Mucosa of rectum (tissue), 2 donors: ENCODE measurements at regions not wholly inside any gene's neighbourhood (a gene's known extent, or its start where the extent isn't known, plus 50 kb on each side); places are given as distances from the start of the nearest gene placed in this dataset.

Experiments
- H3K27ac ChIP-seq, 2 donors: one replicate each; pipeline ENCODE4 v1.7.0; 2013; ENCODE audit warnings: inconsistent platforms in 2 of 2, low read depth in 2 of 2, low read length in 2 of 2
- H3K27me3 ChIP-seq, 2 donors: one replicate each; pipeline ENCODE4 v1.7.0; 2013; ENCODE audit warnings: low read length in 2 of 2; ENCODE audit not compliant: control insufficient read depth in 2 of 2, insufficient read depth in 2 of 2
- H3K36me3 ChIP-seq, 2 donors: one replicate each; pipeline ENCODE4 v1.7.0; 2013; ENCODE audit warnings: low read length in 2 of 2; ENCODE audit not compliant: control insufficient read depth in 2 of 2, insufficient read depth in 2 of 2
- H3K4me1 ChIP-seq, 2 donors: one replicate each; pipeline ENCODE4 v1.7.0; 2013; ENCODE audit warnings: low read length in 2 of 2, mild to moderate bottlenecking in 1 of 2; ENCODE audit not compliant: control insufficient read depth in 2 of 2, insufficient read depth in 2 of 2
- H3K4me3 ChIP-seq, 2 donors: one replicate each; pipeline ENCODE4 v1.7.0; 2013; ENCODE audit warnings: low read length in 2 of 2
- H3K9ac ChIP-seq, 2 donors: one replicate each; pipeline ENCODE4 v1.7.0; 2013; ENCODE audit warnings: low read length in 2 of 2, low read depth in 1 of 2, mild to moderate bottlenecking in 1 of 2
- H3K9me3 ChIP-seq, 2 donors: one replicate each; pipeline ENCODE4 v1.7.0; 2013; ENCODE audit warnings: low read length in 2 of 2; ENCODE audit not compliant: control insufficient read depth in 2 of 2
- donor health status: healthy.
- donor health status: Normal muscosa, but diverticular disease.

DNA sequence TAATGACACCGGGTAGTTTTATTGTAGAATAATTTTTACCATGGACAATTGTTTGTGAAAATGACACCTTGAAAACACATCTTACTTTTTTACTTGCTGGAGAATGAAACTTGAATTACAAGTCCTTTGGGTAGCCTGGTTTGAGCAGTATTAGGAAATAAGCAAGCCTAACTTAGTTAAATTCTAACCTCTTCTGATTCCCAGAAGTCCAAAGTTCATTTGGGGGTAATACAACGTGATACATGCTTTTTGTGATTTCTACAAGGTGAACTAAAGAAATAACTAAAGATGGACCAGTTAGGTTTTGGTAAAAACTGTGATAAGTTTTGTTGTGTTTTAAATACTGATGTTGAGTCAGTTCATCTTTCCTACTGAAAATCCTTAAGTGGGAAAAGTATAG is 135.4 kb upstream of the DMRT1 start:
- Histone ChIP-seq H3K4me1 (peaks cover 4 to 7% of the 10 kb centered on the region in 2 donors), H3K9me3 (no peaks in the 10 kb centered on the region), H3K27ac (peak overlapping the region in 1 of 2 donors; percentile 69), H3K4me3 (peak overlapping the region in 1 of 2 donors; percentile 65), H3K27me3 (peaks cover 0 to 2% of the 10 kb centered on the region in 2 donors), H3K36me3 (peaks cover 6% of the 10 kb centered on the region in 2 donors), H3K9ac (peak overlapping the region in 1 of 2 donors; percentile 52)

DNA sequence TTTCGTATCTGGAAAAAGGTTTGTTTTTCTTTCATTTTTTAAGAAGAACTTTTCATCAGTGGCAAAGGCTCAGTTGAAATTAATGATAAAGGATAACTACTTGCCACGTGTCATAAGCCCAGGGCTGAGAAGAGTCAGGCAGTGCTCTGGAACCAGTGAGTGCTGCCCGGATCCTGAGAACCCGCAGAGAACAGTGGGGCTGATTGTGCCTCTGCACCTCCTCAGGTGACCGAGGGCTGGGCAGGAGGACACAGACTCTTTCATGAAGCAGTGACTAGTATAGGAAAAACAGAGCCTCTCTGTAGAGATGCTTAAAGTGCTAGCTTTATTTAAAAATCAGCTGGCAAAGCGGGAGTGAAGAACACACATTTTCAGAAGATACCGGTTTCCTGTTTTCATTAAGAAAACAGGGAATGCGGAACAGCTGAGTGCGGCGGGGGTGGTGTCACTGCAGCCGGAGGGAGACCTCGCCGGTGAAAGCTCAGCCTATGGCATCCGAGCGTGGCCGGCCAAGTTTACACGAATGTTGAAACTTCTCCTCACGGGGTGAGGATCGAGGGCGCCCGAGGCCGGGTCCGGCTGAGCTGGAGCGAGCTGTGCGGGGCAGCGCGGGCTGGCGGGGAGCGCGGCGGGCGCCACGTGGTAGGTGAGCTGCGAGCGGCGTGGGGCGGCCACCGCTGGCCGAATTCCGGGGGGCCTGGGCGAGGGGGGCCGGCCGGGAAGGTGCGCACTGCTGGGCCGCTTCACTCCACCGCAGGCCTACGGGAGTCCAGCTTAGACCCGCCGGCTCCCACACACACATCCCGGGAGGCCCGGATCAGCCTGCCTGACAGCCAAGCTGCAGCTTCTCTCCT is 134.7 kb upstream of the DMRT1 start:
- H3K9me3 ChIP-seq = no peaks in the 10 kb centered on the region
- H3K4me1 ChIP-seq = peaks cover 4 to 7% of the 10 kb centered on the region in 2 donors
- H3K9ac ChIP-seq = peak overlapping the region; percentile 52 to 61

DNA sequence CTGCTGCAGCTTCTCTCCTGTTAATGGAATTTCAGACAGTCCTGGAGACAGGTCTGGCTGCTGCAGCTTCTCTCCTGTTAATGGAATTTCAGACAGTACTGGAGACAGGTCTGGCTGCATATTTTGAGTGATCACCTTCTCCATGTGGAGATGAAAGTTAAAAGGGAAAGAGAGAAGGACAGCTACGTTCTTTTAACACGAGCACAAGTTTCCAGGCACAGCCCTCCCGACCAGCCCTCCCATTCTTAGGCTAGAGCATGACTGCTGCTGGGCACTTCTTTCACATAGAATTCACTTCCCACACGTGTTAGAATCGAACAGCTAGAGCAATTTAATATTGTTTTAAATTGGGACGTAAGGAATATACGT is 133.3 kb upstream of the DMRT1 start:
- H3K9ac ChIP-seq = no peak overlapping the region

More for the DNA sequence above, 134.7 kb upstream of the DMRT1 start:
- peaks cover 13 to 14% of the 10 kb centered on the region in 2 donors for H3K36me3 ChIP-seq
- peak overlapping the region; percentile 53 to 65 for H3K4me3 ChIP-seq
- peak overlapping the region; percentile 17 to 69 for H3K27ac ChIP-seq
- H3K27me3 ChIP-seq = peaks cover 0 to 2% of the 10 kb centered on the region in 2 donors

DNA sequence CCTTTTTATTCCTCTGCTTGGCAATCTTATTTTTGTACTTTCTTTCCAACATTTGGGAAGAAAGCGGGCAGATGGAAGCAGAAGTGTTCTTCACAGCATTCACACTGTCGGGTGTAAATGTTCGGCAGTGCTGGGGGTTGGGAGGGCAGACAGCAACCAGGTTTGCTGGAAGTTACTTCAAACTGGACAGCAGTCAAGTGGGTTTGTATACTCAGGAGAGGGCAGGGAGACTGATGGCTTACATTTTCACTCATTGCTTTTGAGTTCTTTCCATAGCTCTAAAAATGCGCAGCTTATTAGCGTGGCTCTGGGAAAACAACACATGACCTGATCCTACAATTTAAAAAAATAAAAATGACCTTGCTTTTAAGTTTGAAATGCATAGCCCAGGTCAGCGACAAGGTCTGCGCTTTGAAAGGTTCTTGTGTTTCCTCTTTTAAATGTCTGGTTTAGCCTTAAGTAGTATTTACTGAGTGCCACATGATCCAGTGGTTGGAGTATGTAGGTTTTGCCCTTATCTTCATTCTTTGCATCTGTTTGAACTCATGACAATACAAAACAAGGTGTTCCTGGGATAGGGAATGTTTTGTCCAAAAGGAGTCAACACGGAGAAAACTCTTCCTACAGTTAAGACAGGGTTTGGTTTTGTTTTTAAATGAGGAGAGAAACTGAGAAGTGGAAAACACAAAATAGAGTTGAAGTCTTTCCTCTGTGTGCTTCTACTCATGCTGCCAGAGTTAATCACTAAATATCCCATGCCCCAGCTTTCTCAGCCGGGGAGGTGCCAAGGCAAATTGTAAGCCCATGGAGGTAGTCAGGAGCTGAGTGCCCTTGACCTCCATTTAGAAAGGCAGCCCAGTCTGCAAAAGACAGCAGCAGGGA is 132.7 kb upstream of the DMRT1 start:
- H3K27me3 ChIP-seq = peaks cover 0 to 2% of the 10 kb centered on the region in 2 donors
- H3K36me3 ChIP-seq = peaks cover 16 to 25% of the 10 kb centered on the region in 2 donors
- H3K4me3 ChIP-seq = peak overlapping the region in 1 of 2 donors; percentile 46
- no peaks in the 10 kb centered on the region for H3K9me3 ChIP-seq
- peak overlapping the region in 1 of 2 donors; percentile 33 for H3K9ac ChIP-seq
- H3K4me1 ChIP-seq = peaks cover 4 to 7% of the 10 kb centered on the region in 2 donors
- peak overlapping the region in 1 of 2 donors; percentile 19 for H3K27ac ChIP-seq

More for the DNA sequence above, 133.3 kb upstream of the DMRT1 start:
- Histone ChIP-seq H3K4me1 (peaks cover 4 to 7% of the 10 kb centered on the region in 2 donors), H3K27me3 (peaks cover 0 to 2% of the 10 kb centered on the region in 2 donors), H3K27ac (no peak overlapping the region), H3K36me3 (peaks cover 16 to 25% of the 10 kb centered on the region in 2 donors), H3K9me3 (no peaks in the 10 kb centered on the region), H3K4me3 (peak overlapping the region in 1 of 2 donors; percentile 33)

DNA sequence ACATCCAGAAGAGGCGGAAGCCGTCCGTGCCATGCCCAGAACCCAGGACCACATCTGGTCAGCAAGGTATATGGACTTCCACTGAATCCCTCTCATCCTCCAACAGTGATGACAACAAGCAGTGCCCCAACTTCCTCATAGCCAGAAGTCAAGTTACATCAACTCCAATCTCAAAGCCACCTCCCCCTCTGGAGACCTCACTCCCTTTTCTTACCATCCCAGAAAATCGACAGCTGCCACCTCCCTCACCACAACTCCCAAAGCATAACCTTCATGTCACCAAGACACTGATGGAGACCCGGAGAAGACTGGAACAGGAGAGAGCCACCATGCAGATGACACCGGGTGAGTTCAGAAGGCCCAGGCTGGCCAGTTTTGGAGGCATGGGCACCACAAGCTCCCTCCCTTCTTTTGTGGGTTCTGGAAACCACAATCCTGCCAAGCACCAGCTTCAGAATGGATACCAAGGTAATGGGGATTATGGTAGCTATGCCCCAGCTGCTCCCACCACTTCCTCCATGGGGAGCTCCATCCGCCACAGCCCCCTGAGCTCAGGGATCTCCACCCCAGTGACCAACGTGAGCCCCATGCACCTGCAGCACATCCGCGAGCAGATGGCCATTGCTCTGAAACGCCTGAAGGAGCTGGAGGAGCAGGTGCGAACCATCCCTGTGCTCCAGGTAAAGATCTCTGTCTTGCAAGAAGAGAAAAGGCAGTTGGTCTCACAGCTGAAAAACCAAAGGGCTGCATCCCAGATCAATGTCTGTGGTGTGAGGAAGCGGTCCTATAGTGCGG is 130.3 kb upstream of the DMRT1 start:
- Histone ChIP-seq H3K4me1 (peaks cover 6 to 7% of the 10 kb centered on the region in 2 donors), H3K27ac (no peak overlapping the region), H3K9me3 (no peaks in the 10 kb centered on the region), H3K27me3 (peaks cover 0 to 2% of the 10 kb centered on the region in 2 donors), H3K9ac (no peak overlapping the region), H3K36me3 (peaks cover 16 to 25% of the 10 kb centered on the region in 2 donors), H3K4me3 (no peak overlapping the region)

DNA sequence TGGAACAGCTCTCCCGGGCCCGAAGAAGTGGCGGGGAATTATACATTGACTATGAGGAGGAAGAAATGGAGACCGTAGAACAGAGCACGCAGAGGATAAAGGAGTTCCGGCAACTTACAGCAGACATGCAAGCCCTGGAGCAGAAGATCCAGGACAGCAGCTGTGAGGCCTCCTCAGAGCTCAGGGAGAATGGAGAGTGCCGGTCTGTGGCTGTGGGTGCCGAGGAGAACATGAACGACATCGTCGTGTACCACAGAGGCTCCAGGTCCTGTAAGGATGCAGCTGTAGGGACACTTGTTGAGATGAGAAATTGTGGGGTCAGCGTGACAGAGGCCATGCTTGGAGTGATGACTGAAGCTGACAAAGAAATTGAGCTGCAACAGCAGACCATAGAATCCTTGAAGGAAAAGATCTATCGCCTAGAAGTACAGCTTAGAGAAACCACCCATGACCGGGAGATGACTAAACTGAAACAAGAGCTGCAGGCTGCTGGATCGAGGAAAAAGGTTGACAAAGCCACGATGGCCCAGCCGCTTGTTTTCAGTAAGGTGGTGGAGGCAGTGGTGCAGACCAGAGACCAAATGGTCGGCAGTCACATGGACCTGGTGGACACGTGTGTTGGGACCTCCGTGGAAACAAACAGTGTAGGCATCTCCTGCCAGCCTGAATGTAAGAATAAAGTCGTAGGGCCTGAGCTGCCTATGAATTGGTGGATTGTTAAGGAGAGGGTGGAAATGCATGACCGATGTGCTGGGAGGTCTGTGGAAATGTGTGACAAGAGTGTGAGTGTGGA is 129.5 kb upstream of the DMRT1 start:
- peaks cover 16 to 25% of the 10 kb centered on the region in 2 donors for H3K36me3 ChIP-seq
- no peak overlapping the region for H3K9ac ChIP-seq
- no peaks in the 10 kb centered on the region for H3K27me3 ChIP-seq
- no peaks in the 10 kb centered on the region for H3K9me3 ChIP-seq
- no peak overlapping the region for H3K27ac ChIP-seq
- peaks cover 0 to 5% of the 10 kb centered on the region in 2 donors for H3K4me1 ChIP-seq
- H3K4me3 ChIP-seq = no peak overlapping the region

DNA sequence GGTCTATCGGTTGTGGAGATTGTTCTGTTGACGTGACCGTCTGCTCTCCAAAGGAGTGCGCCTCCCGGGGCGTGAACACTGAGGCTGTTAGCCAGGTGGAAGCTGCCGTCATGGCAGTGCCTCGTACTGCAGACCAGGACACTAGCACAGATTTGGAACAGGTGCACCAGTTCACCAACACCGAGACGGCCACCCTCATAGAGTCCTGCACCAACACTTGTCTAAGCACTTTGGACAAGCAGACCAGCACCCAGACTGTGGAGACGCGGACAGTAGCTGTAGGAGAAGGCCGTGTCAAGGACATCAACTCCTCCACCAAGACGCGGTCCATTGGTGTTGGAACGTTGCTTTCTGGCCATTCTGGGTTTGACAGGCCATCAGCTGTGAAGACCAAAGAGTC is 128.9 kb upstream of the DMRT1 start:
- no peak overlapping the region for H3K27ac ChIP-seq
- no peak overlapping the region for H3K4me3 ChIP-seq
- no peaks in the 10 kb centered on the region for H3K27me3 ChIP-seq

DNA sequence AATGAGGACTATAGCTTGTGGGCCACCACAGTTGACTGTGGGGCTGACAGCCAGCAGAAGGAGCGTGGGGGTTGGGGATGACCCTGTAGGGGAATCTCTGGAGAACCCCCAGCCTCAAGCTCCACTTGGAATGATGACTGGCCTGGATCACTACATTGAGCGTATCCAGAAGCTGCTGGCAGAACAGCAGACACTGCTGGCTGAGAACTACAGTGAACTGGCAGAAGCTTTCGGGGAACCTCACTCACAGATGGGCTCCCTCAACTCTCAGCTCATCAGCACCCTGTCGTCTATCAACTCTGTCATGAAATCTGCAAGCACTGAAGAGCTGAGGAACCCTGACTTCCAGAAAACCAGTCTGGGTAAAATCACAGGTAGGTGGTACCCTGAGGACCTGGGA is 128.4 kb upstream of the DMRT1 start:
- H3K27ac ChIP-seq = no peak overlapping the region
- H3K9me3 ChIP-seq = no peaks in the 10 kb centered on the region
- H3K4me3 ChIP-seq = no peak overlapping the region
- H3K4me1 ChIP-seq = peaks cover 0 to 5% of the 10 kb centered on the region in 2 donors
- H3K36me3 ChIP-seq = peaks cover 16 to 25% of the 10 kb centered on the region in 2 donors
- no peaks in the 10 kb centered on the region for H3K27me3 ChIP-seq
- no peak overlapping the region for H3K9ac ChIP-seq

More for the DNA sequence above, 128.9 kb upstream of the DMRT1 start:
- peaks cover 0 to 5% of the 10 kb centered on the region in 2 donors for H3K4me1 ChIP-seq
- no peak overlapping the region for H3K9ac ChIP-seq
- H3K36me3 ChIP-seq = peaks cover 16 to 25% of the 10 kb centered on the region in 2 donors
- H3K9me3 ChIP-seq = no peaks in the 10 kb centered on the region

DNA sequence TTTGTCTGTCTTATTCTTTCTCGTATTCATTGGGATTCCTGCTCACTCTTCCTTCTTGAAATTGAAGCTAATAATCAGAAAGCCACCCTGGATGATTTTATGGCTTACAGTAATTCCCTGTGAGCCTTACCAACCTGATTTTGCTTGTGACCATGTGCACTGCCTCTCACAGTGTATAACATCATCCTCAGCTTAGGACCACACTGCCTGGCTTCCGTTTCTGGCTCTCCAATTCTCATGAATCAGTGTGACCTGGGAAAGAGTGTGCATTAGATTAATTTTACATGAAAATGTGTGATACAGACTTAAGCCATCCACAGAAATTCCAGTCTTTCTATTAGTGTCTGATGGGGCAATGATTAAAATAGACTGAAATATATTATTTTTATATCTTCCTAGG is 126.8 kb upstream of the DMRT1 start:
- Histone ChIP-seq H3K4me3 (no peak overlapping the region), H3K27me3 (no peaks in the 10 kb centered on the region), H3K36me3 (peaks cover 16 to 25% of the 10 kb centered on the region in 2 donors), H3K4me1 (peaks cover 0 to 5% of the 10 kb centered on the region in 2 donors), H3K27ac (no peak overlapping the region), H3K9ac (no peak overlapping the region), H3K9me3 (no peaks in the 10 kb centered on the region)
